Colonic mucosa (tissue), 4 donors: ENCODE measurements at regions not wholly inside any gene's neighbourhood (a gene's known extent, or its start where the extent isn't known, plus 50 kb on each side); places are given as distances from the start of the nearest gene placed in this dataset.

Source experiments
- DNase-seq: peaks from one replicate; pipeline ENCODE4 v3.0.0-alpha.2; 2020
- H3K27ac ChIP-seq: fragments of 200-600 bp; one replicate; pipeline ENCODE4 v1.8.0; 2021
- H3K27me3 ChIP-seq: fragments of 200-600 bp; one replicate; pipeline ENCODE4 v1.8.0; 2021
- H3K36me3 ChIP-seq: fragments of 200-600 bp; one replicate; pipeline ENCODE4 v1.8.0; 2021
- H3K4me1 ChIP-seq: fragments of 200-600 bp; one replicate; pipeline ENCODE4 v1.8.0; 2021; ENCODE audit warnings: mild to moderate bottlenecking
- H3K4me3 ChIP-seq: fragments of 200-600 bp; one replicate; pipeline ENCODE4 v1.8.0; 2021
- H3K9ac ChIP-seq, 2 donors: one replicate each; pipeline ENCODE4 v1.7.0; 2013; ENCODE audit warnings: control low read depth in 2 of 2, low read depth in 2 of 2, low read length in 2 of 2
- H3K9me3 ChIP-seq: fragments of 200-600 bp; one replicate; pipeline ENCODE4 v1.8.0; 2021
- CTCF ChIP-seq: fragments of 200-600 bp; IDR thresholded peaks from one replicate; pipeline ENCODE4 v1.8.0; 2022; ENCODE audit warnings: antibody characterized with exemption, mild to moderate bottlenecking
- intact Hi-C: fragments of 100-400 bp; cut with DNase I; formaldehyde crosslinking; loops from one replicate; pipeline ENCODE4 v1.14.1; 2022
- donor health status: healthy.
- donor health status: DM: no; HTN: no; CAD: no.
- donor health status: DM: no; HTN: no; CAD: no.

DNA sequence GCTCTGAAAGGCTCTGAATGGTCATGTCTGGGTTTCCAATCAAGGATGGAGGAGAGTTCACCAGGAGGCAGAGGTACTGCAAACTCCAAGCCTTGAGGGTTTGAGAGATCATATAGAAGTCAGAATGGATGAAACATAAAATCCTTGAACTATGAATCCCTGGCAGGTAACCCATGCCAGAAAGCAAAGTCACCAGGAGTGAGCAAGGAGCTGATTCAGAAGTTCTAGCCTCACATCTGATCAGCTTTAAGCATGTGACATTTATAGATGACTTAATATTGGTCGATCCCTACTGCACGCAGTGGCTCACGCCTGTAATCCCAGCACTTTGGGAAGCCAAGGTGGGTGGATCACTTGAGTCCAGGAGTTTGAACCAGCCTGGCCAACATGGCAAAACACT is 126.1 kb upstream of the MED13L start:
- H3K27me3 ChIP-seq = no peaks in the 10 kb centered on the region
- H3K9me3 ChIP-seq = no peaks in the 10 kb centered on the region
- H3K27ac ChIP-seq = no peak overlapping the region
- no peaks in the 10 kb centered on the region for H3K36me3 ChIP-seq
- no peak overlapping the region for H3K9ac ChIP-seq
- intact Hi-C loops = no loop called here
- no peak for TF ChIP-seq CTCF
- H3K4me1 ChIP-seq = no peaks in the 10 kb centered on the region
- H3K4me3 ChIP-seq = no peak overlapping the region
- no peak for DNase-seq

- Histone ChIP-seq H3K4me3 (no peak overlapping the region), H3K27me3 (no peaks in the 10 kb centered on the region), H3K9ac (no peak overlapping the region), H3K9me3 (no peaks in the 10 kb centered on the region), H3K36me3 (no peaks in the 10 kb centered on the region), H3K4me1 (no peaks in the 10 kb centered on the region), H3K27ac (no peak overlapping the region)
- intact Hi-C loops = no loop called here
- TF ChIP-seq CTCF = no peak
- no peak for DNase-seq
Observed at GRCh38 chr12:116404247-116404646, 126.8 kb upstream of the MED13L start.

GRCh38 chr12:116404913-116405611 is 127.6 kb upstream of the MED13L start:
- H3K36me3 ChIP-seq = no peaks in the 10 kb centered on the region
- no peaks in the 10 kb centered on the region for H3K27me3 ChIP-seq
- intact Hi-C loops = no loop called here
- peak; percentile 42 for DNase-seq
- H3K27ac ChIP-seq = no peak overlapping the region
- no peaks in the 10 kb centered on the region for H3K9me3 ChIP-seq
- TF ChIP-seq CTCF = no peak
- H3K9ac ChIP-seq = no peak overlapping the region
- H3K4me1 ChIP-seq = no peaks in the 10 kb centered on the region
- H3K4me3 ChIP-seq = no peak overlapping the region

- no peak for TF ChIP-seq CTCF
- Histone ChIP-seq H3K27ac (no peak overlapping the region), H3K27me3 (no peaks in the 10 kb centered on the region), H3K9ac (no peak overlapping the region), H3K4me1 (no peaks in the 10 kb centered on the region), H3K36me3 (no peaks in the 10 kb centered on the region), H3K4me3 (no peak overlapping the region), H3K9me3 (no peaks in the 10 kb centered on the region)
- intact Hi-C loops = no loop called here
- peak; percentile 77 for DNase-seq
Observed at GRCh38 chr12:116406529-116406928, 129.0 kb upstream of the MED13L start.

- Histone ChIP-seq H3K4me1 (no peaks in the 10 kb centered on the region), H3K36me3 (no peaks in the 10 kb centered on the region), H3K4me3 (no peak overlapping the region), H3K9ac (no peak overlapping the region), H3K27ac (no peak overlapping the region), H3K27me3 (no peaks in the 10 kb centered on the region), H3K9me3 (no peaks in the 10 kb centered on the region)
- DNase-seq = no peak
- intact Hi-C loops = no loop called here
- no peak for TF ChIP-seq CTCF
Observed at GRCh38 chr12:116408489-116409250, 131.2 kb upstream of the MED13L start.
